ENCODE measurements at regions not wholly inside any gene's neighbourhood (a gene's known extent, or its start where the extent isn't known, plus 50 kb on each side); places are given as distances from the start of the nearest gene placed in this dataset.

DNA sequence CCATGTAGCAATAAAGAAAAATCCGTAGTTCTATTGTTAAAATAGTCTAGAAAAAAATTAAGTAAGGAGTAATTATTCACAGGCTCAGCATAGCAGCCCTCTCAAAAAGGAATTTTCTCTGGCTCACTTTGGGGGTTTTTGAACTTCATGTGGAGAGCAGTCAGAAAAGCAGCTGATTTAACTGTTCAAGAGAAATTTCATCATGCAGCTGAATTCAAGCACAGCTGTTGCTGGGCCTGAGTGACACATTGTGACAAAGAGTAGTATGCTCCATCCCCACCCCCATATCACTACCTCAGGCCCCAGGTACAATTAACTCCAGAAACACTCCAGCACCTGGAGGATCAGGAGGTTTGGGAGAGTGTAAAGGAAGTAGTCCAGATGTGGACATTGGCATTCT lies 272.1 kb downstream of the FAM76B start:
- FAIRE-seq (no peak), DNase-seq (ENCODE audit: insufficient read length) (no peak)
- TF ChIP-seq POLR2AphosphoS5 (IDR thresholded peaks at IDR 0.05; ENCODE audit: low read depth, low read length): no peak
- no peak for TF ChIP-seq TAF1 (IDR thresholded peaks at IDR 0.05; ENCODE audit: borderline replicate concordance, low read depth, low read length)
- no peak for TF ChIP-seq POLR2A (IDR thresholded peaks at IDR 0.05; ENCODE audit: low read depth, low read length)

DNA sequence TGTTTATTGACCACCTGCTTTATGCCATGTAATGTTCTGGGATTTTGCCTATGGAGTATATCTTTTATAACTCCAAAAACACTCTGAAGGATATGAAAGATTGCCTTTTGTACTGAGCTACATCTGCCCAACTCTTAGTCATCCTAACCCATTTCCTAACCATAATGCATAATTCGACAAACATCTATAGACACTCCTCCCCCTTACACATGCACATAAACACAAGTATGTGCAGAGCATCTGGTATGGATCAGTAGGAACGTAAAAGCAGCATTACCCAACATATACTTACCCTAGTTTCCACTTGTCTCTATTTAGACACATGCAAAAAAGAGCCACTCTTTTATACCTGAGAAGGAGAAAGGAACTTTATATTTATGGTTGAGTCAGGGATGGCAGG lies 272.8 kb downstream of the FAM76B start:
- no peak for TF ChIP-seq POLR2AphosphoS5 (IDR thresholded peaks at IDR 0.05; ENCODE audit: low read depth, low read length)
- no peak for TF ChIP-seq TAF1 (IDR thresholded peaks at IDR 0.05; ENCODE audit: borderline replicate concordance, low read depth, low read length)
- TF ChIP-seq POLR2A (IDR thresholded peaks at IDR 0.05; ENCODE audit: low read depth, low read length): no peak
- FAIRE-seq (no peak), DNase-seq (ENCODE audit: insufficient read length) (no peak)

DNA sequence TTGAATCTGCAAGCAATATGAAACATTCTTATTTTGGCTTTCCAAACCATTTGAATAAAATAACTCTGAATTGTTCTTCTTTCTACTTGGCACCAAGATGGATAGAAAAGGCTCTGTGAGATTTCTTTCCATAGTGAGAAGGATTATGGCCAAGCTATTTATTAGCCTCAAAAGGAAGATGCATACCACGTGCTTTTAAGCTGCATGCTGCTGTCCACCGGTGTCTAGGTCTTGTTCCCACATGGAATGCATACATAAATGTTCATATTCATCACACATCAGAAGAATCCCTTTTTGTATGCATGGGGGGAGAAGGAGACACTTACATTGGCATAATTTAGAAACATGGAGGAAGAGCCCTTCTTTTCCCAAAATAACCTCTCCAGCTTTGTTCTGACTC lies 273.4 kb downstream of the FAM76B start:
- TF ChIP-seq POLR2A (IDR thresholded peaks at IDR 0.05; ENCODE audit: low read depth, low read length) (no peak), POLR2AphosphoS5 (IDR thresholded peaks at IDR 0.05; ENCODE audit: low read depth, low read length) (no peak), TAF1 (IDR thresholded peaks at IDR 0.05; ENCODE audit: borderline replicate concordance, low read depth, low read length) (no peak)
- FAIRE-seq (no peak), DNase-seq (ENCODE audit: insufficient read length) (no peak)

DNA sequence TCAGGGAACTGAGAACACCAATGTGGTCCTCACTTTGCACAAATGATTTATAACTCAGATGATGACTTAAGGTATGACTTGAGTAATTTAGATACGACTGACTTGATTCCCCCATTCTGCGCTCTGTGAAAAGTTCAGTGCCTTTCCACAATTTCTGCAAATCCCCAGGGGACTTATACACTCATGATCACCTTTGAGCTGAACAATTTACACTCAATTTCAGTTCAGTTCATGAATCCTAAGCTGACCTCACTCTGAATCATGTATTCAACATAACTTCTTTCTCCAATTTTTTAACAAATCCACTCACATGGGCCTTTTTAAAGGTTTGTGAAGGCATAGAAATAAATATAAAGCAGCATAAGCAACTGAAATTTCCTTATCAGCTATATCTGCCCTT lies 274.2 kb downstream of the FAM76B start:
- no peak for TF ChIP-seq POLR2AphosphoS5 (IDR thresholded peaks at IDR 0.05; ENCODE audit: low read depth, low read length)
- no peak for TF ChIP-seq TAF1 (IDR thresholded peaks at IDR 0.05; ENCODE audit: borderline replicate concordance, low read depth, low read length)
- TF ChIP-seq POLR2A (IDR thresholded peaks at IDR 0.05; ENCODE audit: low read depth, low read length): no peak
- DNase-seq (ENCODE audit: insufficient read length) (no peak), FAIRE-seq (no peak)

DNA sequence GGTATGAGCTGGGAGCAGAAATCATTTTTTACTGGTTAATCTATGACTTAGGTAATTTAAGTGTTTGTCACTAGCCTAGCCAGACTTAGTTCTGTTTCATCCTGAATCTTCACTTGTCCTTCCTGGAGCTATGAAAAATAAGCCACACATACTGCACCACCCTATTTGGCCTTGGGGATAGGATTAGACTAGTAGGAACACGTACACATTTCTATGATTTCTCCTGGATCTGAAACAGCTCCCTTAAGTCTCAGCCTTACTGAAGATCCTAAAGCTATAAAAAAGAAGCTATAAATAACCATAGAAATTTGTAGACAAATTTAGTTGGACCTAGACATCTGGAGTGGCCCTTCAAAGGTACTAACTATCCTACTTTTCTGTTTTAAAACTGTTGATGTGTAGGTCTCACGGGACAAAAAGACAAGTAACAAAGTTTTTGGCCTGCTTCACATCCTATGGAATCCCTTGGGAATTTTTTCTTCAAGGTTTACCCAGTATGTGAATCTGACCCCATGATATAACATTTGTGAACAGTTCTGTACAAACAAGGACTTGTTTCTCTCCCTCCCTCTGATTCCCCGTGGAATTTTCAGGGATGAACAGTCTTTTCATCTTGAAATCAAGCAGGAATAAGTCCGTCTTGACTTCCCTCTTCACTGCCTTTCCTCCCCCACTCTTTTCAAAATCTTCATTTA lies 275.0 kb downstream of the FAM76B start:
- no peak for FAIRE-seq
- TF ChIP-seq POLR2A (IDR thresholded peaks at IDR 0.05; ENCODE audit: low read depth, low read length): no peak
- TF ChIP-seq POLR2AphosphoS5 (IDR thresholded peaks at IDR 0.05; ENCODE audit: low read depth, low read length): no peak
- no peak for TF ChIP-seq TAF1 (IDR thresholded peaks at IDR 0.05; ENCODE audit: borderline replicate concordance, low read depth, low read length)
- DNase-seq (ENCODE audit: insufficient read length): no peak

DNA sequence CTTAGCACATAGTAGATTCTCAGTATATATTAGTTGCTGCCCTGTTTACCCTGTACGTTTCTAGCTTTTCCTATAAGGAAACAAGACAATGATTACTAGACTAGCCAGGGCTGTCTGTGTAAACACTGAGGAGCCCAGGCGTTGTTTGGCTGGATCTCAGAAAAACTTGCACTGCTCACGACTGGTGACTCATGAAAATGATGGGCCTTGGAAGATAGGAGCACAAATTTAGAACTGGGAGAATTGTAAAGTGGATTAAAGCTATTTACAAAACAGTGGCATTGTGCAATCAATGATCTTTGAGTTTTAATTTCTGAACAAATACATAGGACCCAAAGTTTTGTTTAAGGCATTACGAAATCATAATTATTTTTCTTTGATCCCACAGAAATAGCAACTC lies 276.9 kb downstream of the FAM76B start:
- FAIRE-seq (no peak), DNase-seq (ENCODE audit: insufficient read length) (no peak)
- no peak for TF ChIP-seq POLR2AphosphoS5 (IDR thresholded peaks at IDR 0.05; ENCODE audit: low read depth, low read length)
- TF ChIP-seq TAF1 (IDR thresholded peaks at IDR 0.05; ENCODE audit: borderline replicate concordance, low read depth, low read length): no peak
- no peak for TF ChIP-seq POLR2A (IDR thresholded peaks at IDR 0.05; ENCODE audit: low read depth, low read length)

DNA sequence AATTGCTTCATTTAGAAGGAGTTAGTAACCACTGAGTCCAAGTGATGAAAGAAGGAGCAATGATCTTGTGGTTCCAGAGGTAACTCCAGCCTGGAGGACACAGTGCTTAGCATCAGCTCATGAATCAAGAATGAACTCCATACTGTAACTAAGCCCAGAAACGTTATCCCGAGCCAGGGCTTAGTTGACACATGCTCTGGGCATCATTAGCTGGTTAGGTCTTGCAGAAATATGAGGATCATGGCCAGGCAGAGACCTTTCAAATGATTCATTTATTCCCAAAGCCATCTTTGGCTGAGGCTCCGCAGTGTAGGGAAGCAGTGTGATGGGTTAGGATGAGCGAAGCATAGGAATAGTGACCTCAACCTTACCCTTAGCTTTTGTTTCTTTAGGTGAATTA lies 277.4 kb downstream of the FAM76B start:
- no peak for FAIRE-seq
- no peak for DNase-seq (ENCODE audit: insufficient read length)
- TF ChIP-seq TAF1 (IDR thresholded peaks at IDR 0.05; ENCODE audit: borderline replicate concordance, low read depth, low read length) (no peak), POLR2A (IDR thresholded peaks at IDR 0.05; ENCODE audit: low read depth, low read length) (no peak), POLR2AphosphoS5 (IDR thresholded peaks at IDR 0.05; ENCODE audit: low read depth, low read length) (no peak)

DNA sequence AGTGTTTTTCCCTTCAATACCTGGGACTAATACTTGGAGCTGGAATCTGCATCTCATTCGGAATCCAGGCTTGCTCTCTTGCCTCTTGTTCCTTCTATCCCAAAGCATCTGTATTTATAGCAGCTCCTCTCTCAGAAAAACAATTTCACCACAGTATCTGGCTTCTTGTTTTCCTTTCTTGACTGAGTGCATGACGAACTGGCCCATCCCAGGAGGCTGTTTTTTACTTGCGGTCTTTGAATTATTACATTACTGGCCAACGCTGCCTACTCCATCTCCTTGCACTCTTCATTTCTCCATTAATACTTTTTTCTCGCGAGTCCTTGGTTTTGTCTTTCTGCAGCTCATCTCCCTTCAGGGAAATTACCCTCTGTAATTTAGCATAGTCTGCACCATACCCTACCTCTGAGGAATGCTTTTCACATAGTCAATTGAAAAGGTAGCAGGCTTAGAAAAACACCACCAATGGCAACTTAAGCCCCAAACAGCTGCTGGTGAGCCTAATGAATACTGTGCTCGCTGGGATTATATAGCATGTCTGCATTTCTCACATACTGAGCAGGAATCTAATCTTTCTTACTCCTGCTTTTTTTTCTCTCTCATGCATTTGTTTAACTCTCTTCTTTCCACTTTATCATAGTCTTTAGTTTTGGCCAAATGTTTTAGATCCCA lies 277.4 kb upstream of the SESN3 start:
- TF ChIP-seq TAF1 (IDR thresholded peaks at IDR 0.05; ENCODE audit: borderline replicate concordance, low read depth, low read length): no peak
- TF ChIP-seq POLR2A (IDR thresholded peaks at IDR 0.05; ENCODE audit: low read depth, low read length): no peak
- no peak for TF ChIP-seq POLR2AphosphoS5 (IDR thresholded peaks at IDR 0.05; ENCODE audit: low read depth, low read length)
- no peak for FAIRE-seq
- no peak for DNase-seq (ENCODE audit: insufficient read length)

DNA sequence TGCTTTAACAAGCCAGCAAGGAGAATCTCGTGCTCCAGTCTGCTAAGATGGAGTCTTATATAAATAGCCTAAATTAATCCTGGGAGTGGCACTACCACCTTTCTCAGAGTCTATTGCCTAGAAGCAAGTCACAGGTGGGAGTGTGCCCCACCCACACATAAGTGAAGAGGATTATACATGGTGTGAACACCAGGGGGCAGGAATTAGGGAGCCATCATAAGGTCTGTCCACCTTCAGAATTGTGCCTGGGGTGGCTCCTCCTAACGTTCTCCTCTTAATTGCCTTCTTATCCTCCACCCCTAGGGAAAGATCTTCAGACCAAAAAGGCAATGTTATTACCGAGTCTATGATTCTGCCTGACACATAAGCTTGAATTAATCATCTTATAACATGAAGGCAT lies 276.8 kb upstream of the SESN3 start:
- TF ChIP-seq TAF1 (IDR thresholded peaks at IDR 0.05; ENCODE audit: borderline replicate concordance, low read depth, low read length): no peak
- no peak for TF ChIP-seq POLR2AphosphoS5 (IDR thresholded peaks at IDR 0.05; ENCODE audit: low read depth, low read length)
- no peak for TF ChIP-seq POLR2A (IDR thresholded peaks at IDR 0.05; ENCODE audit: low read depth, low read length)
- DNase-seq (ENCODE audit: insufficient read length): no peak
- no peak for FAIRE-seq

DNA sequence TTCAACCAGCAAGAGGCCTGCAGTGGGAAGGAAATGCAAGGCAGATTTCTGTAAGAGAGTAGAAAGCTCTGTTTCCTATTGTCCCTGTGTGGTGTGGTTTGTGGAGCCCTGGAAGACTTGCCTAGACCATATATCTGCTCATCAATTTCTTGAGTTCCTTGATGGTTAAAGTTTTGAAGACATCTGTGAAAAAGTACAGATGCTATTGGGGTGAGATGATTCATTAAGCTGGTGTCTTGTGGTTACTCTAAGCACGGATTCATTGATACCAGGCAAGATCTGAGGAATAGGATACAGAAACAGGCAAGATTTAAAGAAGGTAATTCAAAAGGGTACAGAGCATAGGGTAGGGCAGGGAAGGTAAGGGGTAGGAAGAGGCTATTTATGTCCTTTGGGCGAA lies 275.8 kb upstream of the SESN3 start:
- FAIRE-seq: no peak
- TF ChIP-seq TAF1 (IDR thresholded peaks at IDR 0.05; ENCODE audit: borderline replicate concordance, low read depth, low read length): no peak
- TF ChIP-seq POLR2A (IDR thresholded peaks at IDR 0.05; ENCODE audit: low read depth, low read length): no peak
- TF ChIP-seq POLR2AphosphoS5 (IDR thresholded peaks at IDR 0.05; ENCODE audit: low read depth, low read length): no peak
- DNase-seq (ENCODE audit: insufficient read length): no peak

DNA sequence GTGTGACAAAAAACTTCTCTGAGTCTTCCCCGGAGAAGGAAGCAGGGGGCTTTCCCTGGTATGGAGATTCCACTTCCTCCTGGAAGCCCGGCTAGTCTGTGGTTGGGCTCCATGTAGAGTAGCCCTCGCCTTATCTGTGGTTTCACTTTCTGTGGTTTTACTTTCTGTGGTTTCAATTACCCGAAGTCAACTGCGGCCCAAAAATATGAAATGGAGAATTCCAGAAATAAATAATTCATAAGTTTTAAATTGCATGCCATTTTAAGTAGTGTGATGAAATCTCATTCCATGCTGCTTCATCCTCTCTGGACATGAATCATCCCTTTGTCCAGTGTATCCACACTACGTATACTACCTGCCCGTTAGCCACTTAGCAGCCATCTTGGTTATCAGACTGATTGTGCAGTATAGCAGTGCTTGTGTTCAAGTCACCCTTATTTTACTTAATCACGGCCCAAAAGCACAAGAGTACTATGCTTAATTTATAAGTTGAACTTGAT lies 275.0 kb upstream of the SESN3 start:
- FAIRE-seq (no peak), DNase-seq (ENCODE audit: insufficient read length) (no peak)
- TF ChIP-seq POLR2A (IDR thresholded peaks at IDR 0.05; ENCODE audit: low read depth, low read length) (no peak), POLR2AphosphoS5 (IDR thresholded peaks at IDR 0.05; ENCODE audit: low read depth, low read length) (no peak), TAF1 (IDR thresholded peaks at IDR 0.05; ENCODE audit: borderline replicate concordance, low read depth, low read length) (no peak)

DNA sequence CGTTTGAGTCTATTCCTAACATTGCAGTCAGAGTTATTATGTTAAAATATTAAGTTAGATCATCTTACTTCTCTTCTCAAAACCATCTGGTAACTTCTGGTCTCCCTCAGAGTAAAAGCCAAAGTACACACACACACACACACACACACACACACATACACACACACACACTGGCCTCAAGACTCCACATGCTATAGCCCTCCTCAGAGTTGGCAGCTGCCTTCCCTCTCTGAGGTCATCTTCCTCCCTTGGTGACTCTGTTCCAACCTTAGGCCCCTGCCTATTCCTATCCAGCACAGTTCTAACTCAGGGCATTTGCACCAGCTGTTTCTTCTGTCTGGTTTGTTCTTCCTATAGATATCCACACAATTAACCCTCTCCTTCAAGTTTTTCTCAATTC lies 272.0 kb upstream of the SESN3 start:
- TF ChIP-seq TAF1 (IDR thresholded peaks at IDR 0.05; ENCODE audit: borderline replicate concordance, low read depth, low read length): no peak
- TF ChIP-seq POLR2AphosphoS5 (IDR thresholded peaks at IDR 0.05; ENCODE audit: low read depth, low read length): no peak
- no peak for TF ChIP-seq POLR2A (IDR thresholded peaks at IDR 0.05; ENCODE audit: low read depth, low read length)
- DNase-seq (ENCODE audit: insufficient read length): no peak
- no peak for FAIRE-seq
